Neural crest cell (in vitro differentiated cells): ENCODE measurements at regions not wholly inside any gene's neighbourhood (a gene's known extent, or its start where the extent isn't known, plus 50 kb on each side); places are given as distances from the start of the nearest gene placed in this dataset.

Experiments used
- DNase-seq: peaks from one replicate; pipeline ENCODE4 v3.0.0; 2021; ENCODE audit warnings: low read depth, mixed read lengths, low spot score
- H3K27ac Mint-ChIP-seq: one replicate; pipeline ENCODE4 v1.8.0; 2021; ENCODE audit warnings: mild to moderate bottlenecking, mixed read lengths; ENCODE audit not compliant: unreplicated experiment
- H3K27me3 Mint-ChIP-seq: 2 replicates; pipeline ENCODE4 v1.8.0; 2021; ENCODE audit warnings: low read depth, mild to moderate bottlenecking, mixed read lengths
- H3K36me3 Mint-ChIP-seq: 2 replicates; pipeline ENCODE4 v1.8.0; 2021; ENCODE audit warnings: low read depth, mild to moderate bottlenecking, mixed read lengths
- H3K4me1 Mint-ChIP-seq: 2 replicates; pipeline ENCODE4 v1.8.0; 2021; ENCODE audit warnings: mixed read lengths
- H3K4me3 Mint-ChIP-seq: one replicate; pipeline ENCODE4 v1.8.0; 2021; ENCODE audit warnings: mild to moderate bottlenecking, mixed read lengths
- H3K9me3 Mint-ChIP-seq: 2 replicates; pipeline ENCODE4 v1.8.0; 2021; ENCODE audit warnings: mixed read lengths
- TF ChIP-seq, protein P1 (sequence below): fragments of 200-600 bp; sonication (generic); conservative IDR thresholded peaks from 2 replicates; pipeline ENCODE4 v1.5.0; 2021; ENCODE audit warnings: antibody characterized with exemption, mild to moderate bottlenecking

DNA sequence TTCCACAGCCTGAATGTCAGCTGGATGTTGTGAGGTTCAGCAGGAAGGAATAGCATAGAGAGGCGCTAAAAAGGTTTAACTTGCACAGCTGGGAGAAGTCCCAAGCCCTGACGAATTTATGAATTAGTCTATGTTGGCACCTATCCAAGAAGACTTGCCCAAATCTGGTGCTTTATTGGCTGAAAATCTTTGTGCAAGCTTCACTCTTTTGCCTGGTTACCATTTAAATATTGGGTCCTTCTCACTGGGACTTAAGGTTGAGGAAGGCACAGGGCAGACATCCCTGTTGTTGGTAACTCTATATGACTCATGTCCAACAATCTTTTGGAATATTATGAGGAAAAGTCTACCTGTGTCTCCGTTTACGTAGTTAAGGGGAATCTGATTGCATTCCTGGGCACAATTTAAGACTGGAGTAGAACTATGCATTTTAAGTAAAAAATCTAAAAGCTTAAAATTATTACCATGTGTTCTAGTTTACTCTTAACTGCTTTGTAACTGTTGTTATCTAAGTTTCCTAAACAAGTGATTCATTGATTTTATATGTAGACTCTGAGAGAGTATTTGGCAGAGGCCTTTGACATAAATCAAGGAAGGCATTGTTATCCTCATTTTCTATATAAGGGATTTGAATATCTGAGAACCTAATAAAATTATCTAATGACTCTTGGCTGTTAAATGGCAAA lies 181.7 kb upstream of the DPYD start:
- DNase-seq: no peak
- H3K4me3 Mint-ChIP-seq: no peak overlapping the region
- H3K27me3 Mint-ChIP-seq: no peaks in the 10 kb centered on the region
- no peak overlapping the region for H3K27ac Mint-ChIP-seq
- H3K4me1 Mint-ChIP-seq: no peaks in the 10 kb centered on the region
- peaks cover 4% of the 10 kb centered on the region for H3K9me3 Mint-ChIP-seq
- TF ChIP-seq, protein P1, sequence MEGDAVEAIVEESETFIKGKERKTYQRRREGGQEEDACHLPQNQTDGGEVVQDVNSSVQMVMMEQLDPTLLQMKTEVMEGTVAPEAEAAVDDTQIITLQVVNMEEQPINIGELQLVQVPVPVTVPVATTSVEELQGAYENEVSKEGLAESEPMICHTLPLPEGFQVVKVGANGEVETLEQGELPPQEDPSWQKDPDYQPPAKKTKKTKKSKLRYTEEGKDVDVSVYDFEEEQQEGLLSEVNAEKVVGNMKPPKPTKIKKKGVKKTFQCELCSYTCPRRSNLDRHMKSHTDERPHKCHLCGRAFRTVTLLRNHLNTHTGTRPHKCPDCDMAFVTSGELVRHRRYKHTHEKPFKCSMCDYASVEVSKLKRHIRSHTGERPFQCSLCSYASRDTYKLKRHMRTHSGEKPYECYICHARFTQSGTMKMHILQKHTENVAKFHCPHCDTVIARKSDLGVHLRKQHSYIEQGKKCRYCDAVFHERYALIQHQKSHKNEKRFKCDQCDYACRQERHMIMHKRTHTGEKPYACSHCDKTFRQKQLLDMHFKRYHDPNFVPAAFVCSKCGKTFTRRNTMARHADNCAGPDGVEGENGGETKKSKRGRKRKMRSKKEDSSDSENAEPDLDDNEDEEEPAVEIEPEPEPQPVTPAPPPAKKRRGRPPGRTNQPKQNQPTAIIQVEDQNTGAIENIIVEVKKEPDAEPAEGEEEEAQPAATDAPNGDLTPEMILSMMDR: no peak
- peaks cover 5% of the 10 kb centered on the region for H3K36me3 Mint-ChIP-seq

DNA sequence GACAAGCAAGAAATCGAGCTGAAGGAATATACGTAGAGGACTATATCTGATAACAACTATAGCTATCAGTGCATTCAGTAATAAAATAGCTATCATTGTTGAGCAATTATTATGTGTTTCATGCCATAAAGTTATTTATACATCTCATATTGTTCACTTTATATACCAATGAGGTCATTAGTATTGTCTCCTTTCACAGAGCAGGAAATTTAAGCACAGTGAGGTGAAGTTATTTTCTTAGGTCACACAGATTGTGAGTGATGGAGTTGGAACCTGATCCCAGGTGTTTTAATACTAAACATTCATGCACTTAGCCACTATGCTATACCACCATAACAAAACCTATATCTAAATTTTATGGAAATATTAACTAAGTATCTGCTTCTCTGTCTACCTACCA lies 180.5 kb upstream of the DPYD start:
- DNase-seq: no peak
- TF ChIP-seq, protein P1: no peak
- H3K4me1 Mint-ChIP-seq: no peaks in the 10 kb centered on the region
- H3K9me3 Mint-ChIP-seq: no peaks in the 10 kb centered on the region
- H3K27ac Mint-ChIP-seq: no peak overlapping the region
- H3K36me3 Mint-ChIP-seq: peaks cover 4% of the 10 kb centered on the region
- no peak overlapping the region for H3K4me3 Mint-ChIP-seq
- no peaks in the 10 kb centered on the region for H3K27me3 Mint-ChIP-seq

DNA sequence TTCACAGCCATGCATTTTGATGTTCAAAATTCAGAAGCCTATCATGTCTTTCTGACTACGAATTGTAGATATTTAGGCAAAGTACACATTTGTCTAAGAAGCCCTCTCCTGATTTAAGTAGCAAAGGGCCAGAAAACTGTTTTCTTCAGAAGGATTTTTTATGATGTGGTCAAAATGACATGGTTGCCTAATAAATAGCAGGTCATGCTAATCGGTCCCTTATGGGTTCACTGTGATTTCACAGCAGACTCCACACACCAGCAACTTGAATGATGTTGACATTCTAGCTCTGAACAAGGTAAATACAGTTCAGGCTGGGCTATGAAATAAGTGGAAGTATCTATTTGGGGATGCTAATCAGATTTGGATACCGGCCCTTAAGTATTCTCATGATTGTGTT lies 178.7 kb upstream of the DPYD start:
- Mint-ChIP-seq H3K9me3 (no peaks in the 10 kb centered on the region), H3K27me3 (no peaks in the 10 kb centered on the region), H3K27ac (no peak overlapping the region), H3K36me3 (no peaks in the 10 kb centered on the region), H3K4me1 (no peaks in the 10 kb centered on the region), H3K4me3 (no peak overlapping the region)
- DNase-seq: no peak
- TF ChIP-seq, protein P1: no peak

DNA sequence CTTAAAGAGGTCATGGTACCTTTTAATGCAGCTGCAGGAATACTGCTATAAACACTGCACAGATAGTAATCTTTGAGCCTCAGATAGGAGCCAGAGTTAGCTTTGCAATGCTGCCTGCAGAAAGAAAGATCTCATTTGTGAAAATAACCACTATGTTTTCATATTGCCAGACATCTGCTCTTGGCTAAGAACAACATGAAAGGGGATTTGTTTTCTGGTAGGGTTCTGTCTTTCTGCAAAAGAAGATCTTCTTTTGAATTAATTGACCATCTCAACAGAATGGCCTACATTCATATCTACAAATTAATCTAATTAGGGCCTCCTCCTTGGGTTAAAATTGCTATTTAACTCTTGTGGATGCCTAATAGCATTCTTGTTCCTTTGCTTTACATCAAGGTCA lies 177.6 kb upstream of the DPYD start:
- no peak overlapping the region for H3K27ac Mint-ChIP-seq
- TF ChIP-seq, protein P1: no peak
- no peaks in the 10 kb centered on the region for H3K27me3 Mint-ChIP-seq
- no peaks in the 10 kb centered on the region for H3K9me3 Mint-ChIP-seq
- H3K4me3 Mint-ChIP-seq: no peak overlapping the region
- no peaks in the 10 kb centered on the region for H3K36me3 Mint-ChIP-seq
- no peak for DNase-seq
- no peaks in the 10 kb centered on the region for H3K4me1 Mint-ChIP-seq

DNA sequence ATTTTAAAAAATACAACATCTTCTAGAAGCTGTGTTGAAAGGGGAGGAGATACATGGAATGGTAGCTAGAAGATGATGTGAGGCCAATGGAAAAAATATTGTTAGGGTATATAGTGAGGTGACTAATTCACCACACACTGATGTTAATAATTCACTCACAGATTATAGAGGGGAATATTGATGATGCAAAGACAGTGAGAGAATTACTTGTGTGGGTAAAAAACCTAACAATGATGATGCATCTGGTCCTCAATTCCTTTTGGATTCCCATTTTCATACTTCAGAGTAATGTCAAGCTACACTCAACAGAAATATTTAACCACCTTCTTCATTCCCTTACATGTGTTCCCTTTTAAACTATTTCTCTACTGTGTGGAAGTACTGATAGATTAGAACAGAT lies 169.5 kb upstream of the DPYD start:
- Mint-ChIP-seq H3K4me1 (peaks cover 9% of the 10 kb centered on the region), H3K27me3 (no peaks in the 10 kb centered on the region), H3K36me3 (no peaks in the 10 kb centered on the region), H3K4me3 (no peak overlapping the region), H3K9me3 (peaks cover 4% of the 10 kb centered on the region), H3K27ac (no peak overlapping the region)
- DNase-seq: no peak
- TF ChIP-seq, protein P1: no peak

DNA sequence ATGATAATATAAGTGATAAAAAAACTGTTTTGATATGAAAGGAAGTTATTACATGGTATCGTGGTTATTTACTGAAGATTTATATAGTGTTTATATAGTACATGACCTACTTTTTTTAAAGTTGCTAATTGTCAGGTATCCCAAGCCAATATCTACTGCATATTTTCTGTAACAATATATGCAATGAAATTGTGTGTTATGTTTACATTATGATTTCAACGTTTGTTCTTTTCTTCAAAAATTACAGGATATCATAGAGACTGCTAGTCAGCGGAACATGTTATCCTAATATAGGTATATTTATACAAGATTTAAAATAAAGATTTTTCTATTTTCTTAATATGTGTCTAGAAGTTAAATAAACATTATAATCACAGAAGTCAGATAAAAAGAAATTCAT lies 167.5 kb upstream of the DPYD start:
- Mint-ChIP-seq H3K36me3 (no peaks in the 10 kb centered on the region), H3K9me3 (peaks cover 4% of the 10 kb centered on the region), H3K27ac (no peak overlapping the region), H3K4me3 (no peak overlapping the region), H3K4me1 (peaks cover 9% of the 10 kb centered on the region), H3K27me3 (no peaks in the 10 kb centered on the region)
- TF ChIP-seq, protein P1: no peak
- DNase-seq: no peak
